AG04450 (cell line): ENCODE measurements at regions not wholly inside any gene's neighbourhood (a gene's known extent, or its start where the extent isn't known, plus 50 kb on each side); places are given as distances from the start of the nearest gene placed in this dataset.

Experiments used
- CTCF ChIA-PET: fragments of 300-600, 350-600 bp; formaldehyde crosslinking; extraction: SDS; loops from one replicate; lab custom pipeline; 2022; ENCODE audit warnings: antibody characterized with exemption, inconsistent platforms; lab: Charles Lee
- POLR2A ChIA-PET: fragments of 350-600 bp; formaldehyde crosslinking; extraction: SDS; loops from one replicate; lab custom pipeline; 2021; ENCODE audit warnings: antibody characterized with exemption, inconsistent platforms; lab: Yijun Ruan, JAX
- DNase-seq: peaks from one replicate; pipeline ENCODE4 v3.0.0-alpha.2; 2011; ENCODE audit warnings: low read depth, low spot score
- H3K27ac ChIP-seq: one replicate; pipeline ENCODE4 v1.5.1; 2012; ENCODE audit warnings: low read depth, low read length, control low read depth
- H3K27me3 ChIP-seq: one replicate; pipeline ENCODE4 v1.6.0; 2012; ENCODE audit warnings: low read length; ENCODE audit not compliant: control insufficient read depth, insufficient read depth
- H3K4me3 ChIP-seq: 2 replicates; pipeline ENCODE4 v1.5.1; 2011; ENCODE audit warnings: mild to moderate bottlenecking, low read depth, low read length, control low read depth
- H3K9me3 ChIP-seq: 2 replicates; pipeline ENCODE4 v1.5.1; 2012; ENCODE audit warnings: low read length; ENCODE audit not compliant: control insufficient read depth, insufficient read depth
- TF ChIP-seq, protein P1 (sequence below): IDR thresholded peaks from 2 replicates; pipeline ENCODE4 v1.5.1; 2011; ENCODE audit warnings: low read depth, low read length, control low read depth, inconsistent platforms

GRCh38 chr1:244336232-244336899, 115.3 kb downstream of the ADSS2 start:
- CTCF ChIA-PET: no interaction called here
- no peak overlapping the region for H3K27ac ChIP-seq
- no peaks in the 10 kb centered on the region for H3K9me3 ChIP-seq
- no peaks in the 10 kb centered on the region for H3K27me3 ChIP-seq
- TF ChIP-seq, protein P1, sequence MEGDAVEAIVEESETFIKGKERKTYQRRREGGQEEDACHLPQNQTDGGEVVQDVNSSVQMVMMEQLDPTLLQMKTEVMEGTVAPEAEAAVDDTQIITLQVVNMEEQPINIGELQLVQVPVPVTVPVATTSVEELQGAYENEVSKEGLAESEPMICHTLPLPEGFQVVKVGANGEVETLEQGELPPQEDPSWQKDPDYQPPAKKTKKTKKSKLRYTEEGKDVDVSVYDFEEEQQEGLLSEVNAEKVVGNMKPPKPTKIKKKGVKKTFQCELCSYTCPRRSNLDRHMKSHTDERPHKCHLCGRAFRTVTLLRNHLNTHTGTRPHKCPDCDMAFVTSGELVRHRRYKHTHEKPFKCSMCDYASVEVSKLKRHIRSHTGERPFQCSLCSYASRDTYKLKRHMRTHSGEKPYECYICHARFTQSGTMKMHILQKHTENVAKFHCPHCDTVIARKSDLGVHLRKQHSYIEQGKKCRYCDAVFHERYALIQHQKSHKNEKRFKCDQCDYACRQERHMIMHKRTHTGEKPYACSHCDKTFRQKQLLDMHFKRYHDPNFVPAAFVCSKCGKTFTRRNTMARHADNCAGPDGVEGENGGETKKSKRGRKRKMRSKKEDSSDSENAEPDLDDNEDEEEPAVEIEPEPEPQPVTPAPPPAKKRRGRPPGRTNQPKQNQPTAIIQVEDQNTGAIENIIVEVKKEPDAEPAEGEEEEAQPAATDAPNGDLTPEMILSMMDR: no peak
- POLR2A ChIA-PET: no interaction called here
- no peak for DNase-seq
- H3K4me3 ChIP-seq: no peak overlapping the region

- Histone ChIP-seq H3K27me3 (no peaks in the 10 kb centered on the region), H3K9me3 (no peaks in the 10 kb centered on the region), H3K4me3 (no peak overlapping the region), H3K27ac (no peak overlapping the region)
- no peak for DNase-seq
- POLR2A ChIA-PET: no interaction called here
- CTCF ChIA-PET: no interaction called here
- TF ChIP-seq, protein P1: no peak
Measured at GRCh38 chr1:244337839-244338238, 113.9 kb downstream of the ADSS2 start.

- TF ChIP-seq, protein P1: no peak
- CTCF ChIA-PET: no interaction called here
- H3K27me3 ChIP-seq: no peaks in the 10 kb centered on the region
Measured at GRCh38 chr1:244339073-244339692, 112.5 kb downstream of the ADSS2 start.

GRCh38 chr1:244339776-244340175, 111.9 kb downstream of the ADSS2 start:
- TF ChIP-seq, protein P1: no peak
- no peak overlapping the region for H3K4me3 ChIP-seq
- ChIA-PET POLR2A (no interaction called here), CTCF (no interaction called here)
- H3K9me3 ChIP-seq: no peaks in the 10 kb centered on the region
- H3K27ac ChIP-seq: no peak overlapping the region
- DNase-seq: no peak
- no peaks in the 10 kb centered on the region for H3K27me3 ChIP-seq

More at GRCh38 chr1:244339073-244339692, 112.5 kb downstream of the ADSS2 start:
- Histone ChIP-seq H3K9me3 (no peaks in the 10 kb centered on the region), H3K4me3 (no peak overlapping the region), H3K27ac (no peak overlapping the region)
- DNase-seq: no peak
- POLR2A ChIA-PET: no interaction called here

DNA sequence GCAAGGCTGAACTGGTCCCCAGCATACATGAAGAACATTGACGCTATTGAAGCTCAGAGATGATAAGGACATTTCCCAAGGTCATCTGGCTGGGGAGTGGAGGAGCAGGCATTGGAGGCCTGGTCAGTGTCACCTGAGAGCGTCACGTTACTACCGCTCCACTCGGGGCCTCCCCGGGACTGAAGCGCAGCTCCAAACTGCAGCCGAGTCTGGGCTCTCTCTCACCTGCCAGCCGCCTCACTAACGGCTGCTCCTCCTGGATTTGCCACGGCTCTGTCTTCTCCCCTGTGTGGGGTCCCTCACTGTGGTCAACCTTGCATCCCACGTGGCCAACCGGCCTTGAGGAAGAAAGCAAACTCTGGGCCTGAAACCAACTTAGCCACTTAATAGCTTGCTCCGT, 111.3 kb downstream of the ADSS2 start:
- POLR2A ChIA-PET: no interaction called here
- Histone ChIP-seq H3K9me3 (no peaks in the 10 kb centered on the region), H3K4me3 (no peak overlapping the region), H3K27ac (no peak overlapping the region), H3K27me3 (no peaks in the 10 kb centered on the region)
- CTCF ChIA-PET: interaction anchor here (1.0 kb wide), 1 partner anchor 41 kb away, joined by 3 read pairs; no protein-coding TSS in a partner anchor
- TF ChIP-seq, protein P1: no peak
- DNase-seq: no peak
